Fibroblast of lung (primary cell): ENCODE measurements at regions not wholly inside any gene's neighbourhood (a gene's known extent, or its start where the extent isn't known, plus 50 kb on each side); places are given as distances from the start of the nearest gene placed in this dataset.
A peak's percentile ranks its signal among the peaks of the same experiment; 100 is the strongest.

Experiments
- DNase-seq, 2 donors: peaks; one replicate each; pipeline versions ENCODE4 v3.0.0 to v3.0.0-alpha.2; 2010; ENCODE audit warnings: low read depth in 2 of 2
- H2AFZ ChIP-seq: 2 replicates; pipeline ENCODE4 v1.5.1; 2012; ENCODE audit warnings: low read length, control low read depth, inconsistent platforms
- H3K27ac ChIP-seq: 2 replicates; pipeline ENCODE4 v1.5.1; 2011; ENCODE audit warnings: low read length, control low read depth; ENCODE audit not compliant: insufficient read depth
- H3K27me3 ChIP-seq: 2 replicates; pipeline ENCODE4 v1.5.1; 2011; ENCODE audit warnings: mild to moderate bottlenecking, low read length; ENCODE audit not compliant: control insufficient read depth, insufficient read depth
- H3K36me3 ChIP-seq: 2 replicates; pipeline ENCODE4 v1.5.1; 2011; ENCODE audit warnings: low read length; ENCODE audit not compliant: control insufficient read depth, insufficient read depth
- H3K4me1 ChIP-seq: 2 replicates; pipeline ENCODE4 v1.5.1; 2011; ENCODE audit warnings: low read length; ENCODE audit not compliant: control insufficient read depth, insufficient read depth; ENCODE audit errors: extremely low read depth
- H3K4me2 ChIP-seq: 2 replicates; pipeline ENCODE4 v1.5.1; 2011; ENCODE audit warnings: low read length, control low read depth; ENCODE audit not compliant: insufficient read depth; ENCODE audit errors: extremely low read depth
- H3K4me3 ChIP-seq, 4 experiments: fragments of 200-600 bp in 1 of 4; sonication (generic) in 1 of 4; replicated peaks in 1 of 4; 2 replicates each; pipeline ENCODE4 v1.5.1; 2011 to 2016; ENCODE audit warnings: low read length in 4 of 4, low read depth in 3 of 4, mild to moderate bottlenecking in 3 of 4, control low read depth in 2 of 4, inconsistent platforms in 1 of 4, mixed read lengths in 1 of 4; ENCODE audit not compliant: insufficient read depth in 1 of 4; ENCODE audit errors: control extremely low read depth in 1 of 4
- H3K79me2 ChIP-seq: 2 replicates; pipeline ENCODE4 v1.5.1; 2012; ENCODE audit warnings: mild to moderate bottlenecking, low read length, inconsistent platforms; ENCODE audit not compliant: control insufficient read depth, insufficient read depth
- H3K9ac ChIP-seq: 2 replicates; pipeline ENCODE4 v1.5.1; 2011; ENCODE audit warnings: mild to moderate bottlenecking, low read length, control low read depth; ENCODE audit not compliant: insufficient read depth
- H3K9me3 ChIP-seq: 2 replicates; pipeline ENCODE4 v1.5.1; 2012; ENCODE audit warnings: low read depth, low read length; ENCODE audit not compliant: control insufficient read depth, insufficient read depth
- H4K20me1 ChIP-seq: 2 replicates; pipeline ENCODE4 v1.5.1; 2011; ENCODE audit warnings: low read length; ENCODE audit not compliant: control insufficient read depth, insufficient read depth; ENCODE audit errors: extremely low read depth
- EZH2 ChIP-seq: IDR thresholded peaks from 2 replicates; pipeline ENCODE4 v1.5.1; 2012; ENCODE audit warnings: low read length, control low read depth, mild to moderate bottlenecking; ENCODE audit errors: missing control alignments
- TF ChIP-seq, protein P1 (sequence below), 2 donors: IDR thresholded peaks in 1 of 2; conservative IDR thresholded peaks in 1 of 2; 1 replicate in 1 of 2; 2 replicates in 1 of 2; pipeline ENCODE4 v1.5.1; 2011 to 2012; ENCODE audit warnings: low read length in 2 of 2, control low read depth in 1 of 2, inconsistent platforms in 1 of 2, low read depth in 1 of 2, mild to moderate bottlenecking in 1 of 2

DNA sequence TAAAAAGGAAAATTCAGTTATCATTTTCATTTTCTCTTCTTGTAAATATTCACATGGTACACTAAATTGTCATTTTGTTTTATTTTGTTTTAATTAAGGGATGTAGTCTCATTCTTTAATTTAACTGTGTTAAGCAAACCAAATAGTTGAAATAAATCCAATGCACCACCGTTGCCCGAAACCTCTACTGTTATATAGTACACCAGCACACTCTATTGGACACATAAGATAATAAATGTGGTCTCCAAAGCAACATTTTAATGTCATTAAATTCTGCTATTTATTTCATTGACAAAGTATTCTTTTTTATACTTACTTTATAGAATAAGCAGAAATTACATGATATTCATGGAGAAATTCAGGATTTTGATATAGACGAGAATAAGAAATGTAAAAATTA lies 156.4 kb upstream of the FREM2 start:
- no peak overlapping the region for H3K4me3 ChIP-seq
- no peaks in the 10 kb centered on the region for H3K27me3 ChIP-seq
- H4K20me1 ChIP-seq: no peaks in the 10 kb centered on the region
- H3K4me2 ChIP-seq: no peak overlapping the region
- no peaks in the 10 kb centered on the region for H3K9me3 ChIP-seq
- H3K4me1 ChIP-seq: no peaks in the 10 kb centered on the region
- H3K36me3 ChIP-seq: no peaks in the 10 kb centered on the region
- no peaks in the 10 kb centered on the region for H3K79me2 ChIP-seq
- no peak overlapping the region for H2AFZ ChIP-seq
- TF ChIP-seq, protein P1, sequence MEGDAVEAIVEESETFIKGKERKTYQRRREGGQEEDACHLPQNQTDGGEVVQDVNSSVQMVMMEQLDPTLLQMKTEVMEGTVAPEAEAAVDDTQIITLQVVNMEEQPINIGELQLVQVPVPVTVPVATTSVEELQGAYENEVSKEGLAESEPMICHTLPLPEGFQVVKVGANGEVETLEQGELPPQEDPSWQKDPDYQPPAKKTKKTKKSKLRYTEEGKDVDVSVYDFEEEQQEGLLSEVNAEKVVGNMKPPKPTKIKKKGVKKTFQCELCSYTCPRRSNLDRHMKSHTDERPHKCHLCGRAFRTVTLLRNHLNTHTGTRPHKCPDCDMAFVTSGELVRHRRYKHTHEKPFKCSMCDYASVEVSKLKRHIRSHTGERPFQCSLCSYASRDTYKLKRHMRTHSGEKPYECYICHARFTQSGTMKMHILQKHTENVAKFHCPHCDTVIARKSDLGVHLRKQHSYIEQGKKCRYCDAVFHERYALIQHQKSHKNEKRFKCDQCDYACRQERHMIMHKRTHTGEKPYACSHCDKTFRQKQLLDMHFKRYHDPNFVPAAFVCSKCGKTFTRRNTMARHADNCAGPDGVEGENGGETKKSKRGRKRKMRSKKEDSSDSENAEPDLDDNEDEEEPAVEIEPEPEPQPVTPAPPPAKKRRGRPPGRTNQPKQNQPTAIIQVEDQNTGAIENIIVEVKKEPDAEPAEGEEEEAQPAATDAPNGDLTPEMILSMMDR (conservative IDR thresholded peaks at IDR 0.05 in 1 of 2, IDR thresholded peaks at IDR 0.05 in 1 of 2; ENCODE audit: low read depth in 1 of 2, low read length in 2 of 2): peak in 1 of 2 donors; percentile 31
- no peak for TF ChIP-seq EZH2
- no peak overlapping the region for H3K9ac ChIP-seq
- no peak overlapping the region for H3K27ac ChIP-seq
- DNase-seq: peak; percentile 3 to 44

DNA sequence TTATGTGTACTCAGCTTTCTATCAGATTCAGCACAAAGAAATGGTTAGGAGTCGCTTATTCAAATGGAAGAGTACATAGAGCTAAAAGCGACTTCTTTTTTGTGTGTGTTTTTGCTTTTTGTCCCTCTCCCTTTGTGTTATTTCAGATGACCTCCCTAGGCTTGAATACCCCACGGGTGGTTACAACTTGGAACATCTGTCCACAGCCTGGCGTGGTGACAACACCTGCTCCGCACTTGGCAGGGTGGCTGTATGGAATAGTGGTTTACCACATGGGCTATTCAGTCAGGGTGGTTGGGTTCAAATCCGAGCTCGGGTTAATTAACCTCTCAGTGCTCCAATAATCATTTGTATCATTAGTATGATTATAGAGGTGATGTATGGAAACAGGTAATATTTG lies 151.6 kb upstream of the FREM2 start:
- Histone ChIP-seq H3K27me3 (no peaks in the 10 kb centered on the region), H4K20me1 (no peaks in the 10 kb centered on the region), H3K36me3 (no peaks in the 10 kb centered on the region), H3K27ac (no peak overlapping the region), H3K9me3 (no peaks in the 10 kb centered on the region), H3K4me2 (no peak overlapping the region), H3K9ac (no peak overlapping the region), H3K4me1 (no peaks in the 10 kb centered on the region), H3K4me3 (no peak overlapping the region), H3K79me2 (no peaks in the 10 kb centered on the region), H2AFZ (no peak overlapping the region)
- DNase-seq: no peak
- no peak for TF ChIP-seq EZH2
- TF ChIP-seq, protein P1 (conservative IDR thresholded peaks at IDR 0.05 in 1 of 2, IDR thresholded peaks at IDR 0.05 in 1 of 2; ENCODE audit: low read depth in 1 of 2, low read length in 2 of 2): no peak

- TF ChIP-seq, protein P1 (conservative IDR thresholded peaks at IDR 0.05 in 1 of 2, IDR thresholded peaks at IDR 0.05 in 1 of 2; ENCODE audit: low read depth in 1 of 2, low read length in 2 of 2): no peak
- TF ChIP-seq EZH2: no peak
- H3K9ac ChIP-seq: no peak overlapping the region
- no peak overlapping the region for H2AFZ ChIP-seq
- no peaks in the 10 kb centered on the region for H3K79me2 ChIP-seq
- H4K20me1 ChIP-seq: no peaks in the 10 kb centered on the region
- H3K4me3 ChIP-seq: no peak overlapping the region
- H3K27ac ChIP-seq: no peak overlapping the region
- H3K36me3 ChIP-seq: no peaks in the 10 kb centered on the region
- H3K27me3 ChIP-seq: no peaks in the 10 kb centered on the region
- DNase-seq: no peak
- H3K4me2 ChIP-seq: no peak overlapping the region
- no peaks in the 10 kb centered on the region for H3K9me3 ChIP-seq
- H3K4me1 ChIP-seq: no peaks in the 10 kb centered on the region
Measured at GRCh38 chr13:38537051-38537450, 149.8 kb upstream of the FREM2 start.
